GM23338 (cell line): ENCODE measurements at regions not wholly inside any gene's neighbourhood (a gene's known extent, or its start where the extent isn't known, plus 50 kb on each side); places are given as distances from the start of the nearest gene placed in this dataset.
A peak's percentile ranks its signal among the peaks of the same experiment; 100 is the strongest.

Source experiments
- ATAC-seq: fragments of 200-7000 bp; cut with Tn5 transposase; 3 replicates; pipeline ENCODE4 v1.9.1; 2020
- DNase-seq: peaks from one replicate; pipeline ENCODE4 v3.0.0-alpha.2; 2015; ENCODE audit warnings: low spot score
- H2AFZ ChIP-seq: fragments of 200-600 bp; sonication (generic); 2 replicates; pipeline ENCODE4 v1.8.0; 2016; ENCODE audit warnings: antibody characterized with exemption, mild to moderate bottlenecking, moderate library complexity
- H3F3A ChIP-seq: fragments of 200-600 bp; sonication (generic); replicated peaks from 2 replicates; pipeline ENCODE4 v1.8.0; 2017; ENCODE audit warnings: antibody characterized with exemption, mixed run types, low read depth
- H3K27ac ChIP-seq: fragments of 200-600 bp; sonication (generic); 2 replicates; pipeline ENCODE4 v1.6.1; 2016; ENCODE audit warnings: low read depth
- H3K27me3 ChIP-seq: fragments of 200-600 bp; sonication (generic); 2 replicates; pipeline ENCODE4 v1.8.0; 2016; ENCODE audit warnings: mild to moderate bottlenecking, mixed run types, moderate library complexity; ENCODE audit not compliant: insufficient read depth
- H3K36me3 ChIP-seq: fragments of 200-600 bp; sonication (generic); 2 replicates; pipeline ENCODE4 v1.8.0; 2016; ENCODE audit warnings: mild to moderate bottlenecking; ENCODE audit not compliant: insufficient read depth
- H3K4me1 ChIP-seq: fragments of 200-600 bp; sonication (generic); 2 replicates; pipeline ENCODE4 v1.8.0; 2016; ENCODE audit warnings: mild to moderate bottlenecking, moderate library complexity; ENCODE audit not compliant: insufficient read depth
- H3K4me2 ChIP-seq: fragments of 200-600 bp; sonication (generic); 2 replicates; pipeline ENCODE4 v1.7.1; 2017; ENCODE audit warnings: mixed run types
- H3K4me3 ChIP-seq: fragments of 200-600 bp; sonication (generic); 2 replicates; pipeline ENCODE4 v1.6.1; 2016; ENCODE audit warnings: mixed run types
- H3K79me2 ChIP-seq: fragments of 200-600 bp; sonication (generic); replicated peaks from 2 replicates; pipeline ENCODE4 v1.8.0; 2017; ENCODE audit warnings: mild to moderate bottlenecking; ENCODE audit not compliant: insufficient read depth
- H3K9me2 ChIP-seq: fragments of 200-600 bp; sonication (generic); 2 replicates; pipeline ENCODE4 v1.8.0; 2017; ENCODE audit not compliant: insufficient read depth
- H4K20me1 ChIP-seq: fragments of 200-600 bp; sonication (generic); replicated peaks from 2 replicates; pipeline ENCODE4 v1.8.0; 2017; ENCODE audit warnings: mild to moderate bottlenecking; ENCODE audit not compliant: insufficient read depth
- H3K27ac Mint-ChIP-seq: 2 replicates; pipeline ENCODE4 v1.8.0; 2020; ENCODE audit warnings: inconsistent platforms, mild to moderate bottlenecking, moderate library complexity, mixed read lengths
- H3K27me3 Mint-ChIP-seq: 3 replicates; pipeline ENCODE4 v1.8.0; 2022; ENCODE audit warnings: low read depth, mild to moderate bottlenecking, moderate library complexity, mixed read lengths, inconsistent platforms; ENCODE audit not compliant: insufficient read depth, poor library complexity
- H3K36me3 Mint-ChIP-seq: 3 replicates; pipeline ENCODE4 v1.8.0; 2021; ENCODE audit warnings: low read depth, mild to moderate bottlenecking, inconsistent platforms, moderate library complexity, mixed read lengths
- H3K4me1 Mint-ChIP-seq: 3 replicates; pipeline ENCODE4 v1.8.0; 2020; ENCODE audit warnings: mild to moderate bottlenecking, inconsistent platforms, mixed read lengths
- H3K4me3 Mint-ChIP-seq: 3 replicates; pipeline ENCODE4 v1.8.0; 2021; ENCODE audit warnings: moderate library complexity, mild to moderate bottlenecking, inconsistent platforms, mixed read lengths
- H3K9me3 Mint-ChIP-seq: 3 replicates; pipeline ENCODE4 v1.8.0; 2020; ENCODE audit warnings: moderate library complexity, mild to moderate bottlenecking, inconsistent platforms, mixed read lengths
- CREB1 ChIP-seq: fragments of 250-450 bp; sonication (Bioruptor Pico); IDR thresholded peaks from 2 replicates; pipeline ENCODE4 v1.5.0; 2020; ENCODE audit warnings: low read depth, mild to moderate bottlenecking, moderate library complexity
- CTCF ChIP-seq, 2 experiments: fragments of 200-600 bp in 1 of 2; sonication (generic) in 1 of 2; conservative IDR thresholded peaks; 2 replicates each; pipeline versions ENCODE4 v1.5.1 to v1.6.1; 2016 to 2017; ENCODE audit warnings: antibody characterized with exemption in 2 of 2, low read depth in 2 of 2, mild to moderate bottlenecking in 2 of 2, moderate library complexity in 1 of 2
- ETS1 ChIP-seq: IDR thresholded peaks from 2 replicates; pipeline ENCODE4 v1.6.1; 2016; ENCODE audit warnings: antibody characterized with exemption
- EZH2 ChIP-seq: fragments of 200-600 bp; sonication (generic); IDR thresholded peaks from one replicate; pipeline ENCODE4 v1.8.0; 2017; ENCODE audit warnings: antibody characterized with exemption, mild to moderate bottlenecking, low read depth; ENCODE audit not compliant: unreplicated experiment
- EZH2phosphoT487 ChIP-seq: fragments of 200-600 bp; sonication (generic); IDR thresholded peaks from one replicate; pipeline ENCODE4 v1.8.1; 2018; ENCODE audit warnings: antibody characterized with exemption; ENCODE audit not compliant: unreplicated experiment
- JUNB ChIP-seq: IDR thresholded peaks from one replicate; pipeline ENCODE4 v1.6.1; 2016; ENCODE audit warnings: antibody characterized with exemption; ENCODE audit not compliant: unreplicated experiment
- NANOG ChIP-seq: IDR thresholded peaks from 2 replicates; pipeline ENCODE4 v1.6.1; 2016; ENCODE audit warnings: antibody characterized with exemption, borderline replicate concordance
- POLR2AphosphoS5 ChIP-seq: IDR thresholded peaks from 2 replicates; pipeline ENCODE4 v1.6.1; 2016; ENCODE audit warnings: antibody characterized with exemption, low read depth
- REST ChIP-seq: IDR thresholded peaks from one replicate; pipeline ENCODE4 v1.6.1; 2018; ENCODE audit warnings: antibody characterized with exemption; ENCODE audit not compliant: unreplicated experiment
- ZNF114 ChIP-seq: fragments of 250-450 bp; sonication (Bioruptor Pico); IDR thresholded peaks from 2 replicates; pipeline ENCODE4 v1.5.0; 2020; ENCODE audit warnings: mild to moderate bottlenecking, moderate library complexity
- ZNF331 ChIP-seq: fragments of 250-450 bp; sonication (Bioruptor Pico); IDR thresholded peaks from 2 replicates; pipeline ENCODE4 v1.5.0; 2020; ENCODE audit warnings: low read depth, mild to moderate bottlenecking, moderate library complexity
- TF ChIP-seq, protein P1 (sequence below): fragments of 250-450 bp; sonication (Bioruptor Pico); IDR thresholded peaks from 2 replicates; pipeline ENCODE4 v1.5.0; 2020; ENCODE audit warnings: mild to moderate bottlenecking, moderate library complexity

- no peak for TF ChIP-seq NANOG
- no peak for TF ChIP-seq CREB1 (CRISPR knock-in tag)
- no peak for TF ChIP-seq JUNB
Measured at GRCh38 chr1:64388336-64388735, 81.6 kb upstream of the CACHD1 start (continued).

GRCh38 chr1:64392109-64392508 is 77.8 kb upstream of the CACHD1 start:
- Mint-ChIP-seq H3K36me3 (no peaks in the 10 kb centered on the region), H3K27ac (no peak overlapping the region), H3K4me1 (peaks cover 22% of the 10 kb centered on the region), H3K27me3 (no peaks in the 10 kb centered on the region), H3K4me3 (no peak overlapping the region), H3K9me3 (no peaks in the 10 kb centered on the region; the same call in 2 of the 3 replicates)
- TF ChIP-seq, protein P1, sequence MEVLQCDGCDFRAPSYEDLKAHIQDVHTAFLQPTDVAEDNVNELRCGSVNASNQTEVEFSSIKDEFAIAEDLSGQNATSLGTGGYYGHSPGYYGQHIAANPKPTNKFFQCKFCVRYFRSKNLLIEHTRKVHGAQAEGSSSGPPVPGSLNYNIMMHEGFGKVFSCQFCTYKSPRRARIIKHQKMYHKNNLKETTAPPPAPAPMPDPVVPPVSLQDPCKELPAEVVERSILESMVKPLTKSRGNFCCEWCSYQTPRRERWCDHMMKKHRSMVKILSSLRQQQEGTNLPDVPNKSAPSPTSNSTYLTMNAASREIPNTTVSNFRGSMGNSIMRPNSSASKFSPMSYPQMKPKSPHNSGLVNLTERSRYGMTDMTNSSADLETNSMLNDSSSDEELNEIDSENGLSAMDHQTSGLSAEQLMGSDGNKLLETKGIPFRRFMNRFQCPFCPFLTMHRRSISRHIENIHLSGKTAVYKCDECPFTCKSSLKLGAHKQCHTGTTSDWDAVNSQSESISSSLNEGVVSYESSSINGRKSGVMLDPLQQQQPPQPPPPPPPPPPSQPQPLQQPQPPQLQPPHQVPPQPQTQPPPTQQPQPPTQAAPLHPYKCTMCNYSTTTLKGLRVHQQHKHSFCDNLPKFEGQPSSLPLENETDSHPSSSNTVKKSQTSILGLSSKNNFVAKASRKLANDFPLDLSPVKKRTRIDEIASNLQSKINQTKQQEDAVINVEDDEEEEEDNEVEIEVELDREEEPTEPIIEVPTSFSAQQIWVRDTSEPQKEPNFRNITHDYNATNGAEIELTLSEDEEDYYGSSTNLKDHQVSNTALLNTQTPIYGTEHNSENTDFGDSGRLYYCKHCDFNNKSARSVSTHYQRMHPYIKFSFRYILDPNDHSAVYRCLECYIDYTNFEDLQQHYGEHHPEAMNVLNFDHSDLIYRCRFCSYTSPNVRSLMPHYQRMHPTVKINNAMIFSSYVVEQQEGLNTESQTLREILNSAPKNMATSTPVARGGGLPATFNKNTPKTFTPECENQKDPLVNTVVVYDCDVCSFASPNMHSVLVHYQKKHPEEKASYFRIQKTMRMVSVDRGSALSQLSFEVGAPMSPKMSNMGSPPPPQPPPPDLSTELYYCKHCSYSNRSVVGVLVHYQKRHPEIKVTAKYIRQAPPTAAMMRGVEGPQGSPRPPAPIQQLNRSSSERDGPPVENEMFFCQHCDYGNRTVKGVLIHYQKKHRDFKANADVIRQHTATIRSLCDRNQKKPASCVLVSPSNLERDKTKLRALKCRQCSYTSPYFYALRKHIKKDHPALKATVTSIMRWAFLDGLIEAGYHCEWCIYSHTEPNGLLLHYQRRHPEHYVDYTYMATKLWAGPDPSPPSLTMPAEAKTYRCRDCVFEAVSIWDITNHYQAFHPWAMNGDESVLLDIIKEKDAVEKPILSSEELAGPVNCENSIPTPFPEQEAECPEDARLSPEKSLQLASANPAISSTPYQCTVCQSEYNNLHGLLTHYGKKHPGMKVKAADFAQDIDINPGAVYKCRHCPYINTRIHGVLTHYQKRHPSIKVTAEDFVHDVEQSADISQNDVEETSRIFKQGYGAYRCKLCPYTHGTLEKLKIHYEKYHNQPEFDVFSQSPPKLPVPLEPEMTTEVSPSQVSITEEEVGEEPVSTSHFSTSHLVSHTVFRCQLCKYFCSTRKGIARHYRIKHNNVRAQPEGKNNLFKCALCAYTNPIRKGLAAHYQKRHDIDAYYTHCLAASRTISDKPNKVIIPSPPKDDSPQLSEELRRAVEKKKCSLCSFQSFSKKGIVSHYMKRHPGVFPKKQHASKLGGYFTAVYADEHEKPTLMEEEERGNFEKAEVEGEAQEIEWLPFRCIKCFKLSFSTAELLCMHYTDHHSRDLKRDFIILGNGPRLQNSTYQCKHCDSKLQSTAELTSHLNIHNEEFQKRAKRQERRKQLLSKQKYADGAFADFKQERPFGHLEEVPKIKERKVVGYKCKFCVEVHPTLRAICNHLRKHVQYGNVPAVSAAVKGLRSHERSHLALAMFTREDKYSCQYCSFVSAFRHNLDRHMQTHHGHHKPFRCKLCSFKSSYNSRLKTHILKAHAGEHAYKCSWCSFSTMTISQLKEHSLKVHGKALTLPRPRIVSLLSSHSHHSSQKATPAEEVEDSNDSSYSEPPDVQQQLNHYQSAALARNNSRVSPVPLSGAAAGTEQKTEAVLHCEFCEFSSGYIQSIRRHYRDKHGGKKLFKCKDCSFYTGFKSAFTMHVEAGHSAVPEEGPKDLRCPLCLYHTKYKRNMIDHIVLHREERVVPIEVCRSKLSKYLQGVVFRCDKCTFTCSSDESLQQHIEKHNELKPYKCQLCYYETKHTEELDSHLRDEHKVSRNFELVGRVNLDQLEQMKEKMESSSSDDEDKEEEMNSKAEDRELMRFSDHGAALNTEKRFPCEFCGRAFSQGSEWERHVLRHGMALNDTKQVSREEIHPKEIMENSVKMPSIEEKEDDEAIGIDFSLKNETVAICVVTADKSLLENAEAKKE (CRISPR knock-in tag): no peak
- TF ChIP-seq ZNF114 (CRISPR knock-in tag) (no peak), REST (no peak), CREB1 (CRISPR knock-in tag) (no peak), EZH2 (no peak), POLR2AphosphoS5 (no peak), CTCF (conservative IDR thresholded peaks at IDR 0.05; ENCODE audit: low read depth in 2 of 2) (no peak), JUNB (no peak), ZNF331 (no peak), EZH2phosphoT487 (no peak), ETS1 (no peak)
- Histone ChIP-seq H3K4me3 (no peak overlapping the region), H3K79me2 (no peaks in the 10 kb centered on the region), H2AFZ (no peak overlapping the region), H3K9me2 (no peaks in the 10 kb centered on the region), H3K36me3 (no peaks in the 10 kb centered on the region), H3K27ac (no peak overlapping the region), H3K27me3 (no peaks in the 10 kb centered on the region), H3K4me1 (peaks cover 16% of the 10 kb centered on the region), H4K20me1 (no peaks in the 10 kb centered on the region), H3K4me2 (no peak overlapping the region), H3F3A (no peaks in the 10 kb centered on the region)
- DNase-seq (peak; percentile 71), ATAC-seq (peak; percentile 73)
